ENCODE measurements at regions not wholly inside any gene's neighbourhood (a gene's known extent, or its start where the extent isn't known, plus 50 kb on each side); places are given as distances from the start of the nearest gene placed in this dataset.

- Histone ChIP-seq H3K4me1 (replicated peaks in 1 of 2; ENCODE audit: control insufficient read depth in 2 of 2, insufficient read depth in 2 of 2, low read length in 2 of 2) (no peaks in the 10 kb centered on the region), H3K9ac (ENCODE audit: insufficient read depth in 1 of 2, low read depth in 2 of 2, low read length in 2 of 2) (no peak overlapping the region), H3K27me3 (ENCODE audit: control insufficient read depth in 2 of 2, insufficient read depth in 2 of 2, low read length in 2 of 2) (no peaks in the 10 kb centered on the region), H3K4me2 (ENCODE audit: insufficient read depth, low read length) (no peak overlapping the region), H3K79me2 (ENCODE audit: control insufficient read depth, insufficient read depth, low read length) (no peaks in the 10 kb centered on the region), H4K20me1 (replicated peaks; ENCODE audit: control insufficient read depth, insufficient read depth, low read length) (no peaks in the 10 kb centered on the region), H2AFZ (ENCODE audit: low read depth, low read length) (no peak overlapping the region), H3K27ac (ENCODE audit: extremely low read depth, low read depth, low read length) (no peak overlapping the region), H3K36me3 (ENCODE audit: control insufficient read depth, insufficient read depth, low read length) (no peaks in the 10 kb centered on the region), H3K9me3 (replicated peaks; ENCODE audit: control insufficient read depth, insufficient read depth, low read depth, low read length) (no peaks in the 10 kb centered on the region), H3K4me3 (no peak overlapping the region), H3K9me1 (ENCODE audit: control insufficient read depth, insufficient read depth, low read length) (no peaks in the 10 kb centered on the region)
- POLR2A ChIA-PET = no interaction called here
- FAIRE-seq = no peak
- no peak for ATAC-seq
- TF ChIP-seq SIX5 (IDR thresholded peaks at IDR 0.05; ENCODE audit: borderline replicate concordance in 1 of 2, insufficient read depth in 1 of 2, low read depth in 1 of 2, low read length in 2 of 2) (no peak), HMG20B (CRISPR knock-in tag; IDR thresholded peaks at IDR 0.05) (no peak), CTCF (IDR thresholded peaks at IDR 0.05 in 2 of 3, conservative IDR thresholded peaks at IDR 0.05 in 1 of 3; ENCODE audit: insufficient read depth in 2 of 3, low read depth in 1 of 3, low read length in 3 of 3) (no peak), MCM2 (IDR thresholded peaks at IDR 0.05; ENCODE audit: low read depth) (no peak), L3MBTL2 (IDR thresholded peaks at IDR 0.05) (no peak), ZNF395 (CRISPR knock-in tag; IDR thresholded peaks at IDR 0.05) (no peak), NELFE (IDR thresholded peaks at IDR 0.05; ENCODE audit: insufficient read depth, insufficient read length) (no peak), JUNB (CRISPR knock-in tag; conservative IDR thresholded peaks at IDR 0.05) (no peak), NCOA2 (IDR thresholded peaks at IDR 0.05; ENCODE audit: partially characterized antibody in 2 of 2) (no peak), POLR2H (tag; IDR thresholded peaks at IDR 0.05; ENCODE audit: low read depth) (no peak), HDAC2 (IDR thresholded peaks at IDR 0.05) (no peak), TSC22D4 (tag; IDR thresholded peaks at IDR 0.05) (no peak), CREBBP (IDR thresholded peaks at IDR 0.05; ENCODE audit: low read depth, low read length) (no peak), ZNF197 (CRISPR knock-in tag; IDR thresholded peaks at IDR 0.05; ENCODE audit: low read depth) (no peak)
- CTCF ChIA-PET (ENCODE audit: low intra/inter-chr PET ratio) = no interaction called here
- BruUV-seq (replicated peaks) = no TSS peak
- intact Hi-C loops (cut with micrococcal nuclease) = no loop called here
- no peak for DNase-seq (ENCODE audit: extremely low read depth in 1 of 4, low spot score in 3 of 4)
- in situ Hi-C loops (cut with MboI) = no loop called here
- WGBS (ENCODE audit: insufficient coverage, low coverage, missing lambda C conversion rate) = 0% methylated on average over 3 of the region's 3 CpGs
Observed at GRCh38 chr6:54722328-54722727, 124.2 kb upstream of the FAM83B start.
